Tibial nerve (tissue), 4 donors: ENCODE measurements at regions not wholly inside any gene's neighbourhood (a gene's known extent, or its start where the extent isn't known, plus 50 kb on each side); places are given as distances from the start of the nearest gene placed in this dataset.

Experiments
- CTCF ChIP-seq, 5 experiments: fragments of 200-600 bp in 3 of 5; fragments of 450-650 bp in 2 of 5; sonication (generic) in 3 of 5; IDR thresholded peaks; one replicate each; pipeline ENCODE4 v1.5.1; 2016 to 2019; ENCODE audit warnings: antibody characterized with exemption in 5 of 5, mild to moderate bottlenecking in 3 of 5, moderate library complexity in 2 of 5
- EP300 ChIP-seq, 2 donors: sonication (generic); formaldehyde crosslinking; IDR thresholded peaks; one replicate each; pipeline ENCODE4 v1.6.1; 2017; ENCODE audit warnings: antibody characterized with exemption in 2 of 2, mild to moderate bottlenecking in 1 of 2
- POLR2A ChIP-seq, 2 donors: fragments of 450-650 bp; IDR thresholded peaks; one replicate each; pipeline ENCODE4 v1.6.1; 2017; ENCODE audit warnings: antibody characterized with exemption in 2 of 2, mild to moderate bottlenecking in 2 of 2, moderate library complexity in 2 of 2

- TF ChIP-seq POLR2A (IDR thresholded peaks at IDR 0.05) (no peak), CTCF (IDR thresholded peaks at IDR 0.05) (no peak), EP300 (IDR thresholded peaks at IDR 0.05) (no peak)
Observed at GRCh38 chr1:226481133-226481532, 67.4 kb upstream of the STUM start.
